ENCODE measurements at regions not wholly inside any gene's neighbourhood (a gene's known extent, or its start where the extent isn't known, plus 50 kb on each side); places are given as distances from the start of the nearest gene placed in this dataset.

DNA sequence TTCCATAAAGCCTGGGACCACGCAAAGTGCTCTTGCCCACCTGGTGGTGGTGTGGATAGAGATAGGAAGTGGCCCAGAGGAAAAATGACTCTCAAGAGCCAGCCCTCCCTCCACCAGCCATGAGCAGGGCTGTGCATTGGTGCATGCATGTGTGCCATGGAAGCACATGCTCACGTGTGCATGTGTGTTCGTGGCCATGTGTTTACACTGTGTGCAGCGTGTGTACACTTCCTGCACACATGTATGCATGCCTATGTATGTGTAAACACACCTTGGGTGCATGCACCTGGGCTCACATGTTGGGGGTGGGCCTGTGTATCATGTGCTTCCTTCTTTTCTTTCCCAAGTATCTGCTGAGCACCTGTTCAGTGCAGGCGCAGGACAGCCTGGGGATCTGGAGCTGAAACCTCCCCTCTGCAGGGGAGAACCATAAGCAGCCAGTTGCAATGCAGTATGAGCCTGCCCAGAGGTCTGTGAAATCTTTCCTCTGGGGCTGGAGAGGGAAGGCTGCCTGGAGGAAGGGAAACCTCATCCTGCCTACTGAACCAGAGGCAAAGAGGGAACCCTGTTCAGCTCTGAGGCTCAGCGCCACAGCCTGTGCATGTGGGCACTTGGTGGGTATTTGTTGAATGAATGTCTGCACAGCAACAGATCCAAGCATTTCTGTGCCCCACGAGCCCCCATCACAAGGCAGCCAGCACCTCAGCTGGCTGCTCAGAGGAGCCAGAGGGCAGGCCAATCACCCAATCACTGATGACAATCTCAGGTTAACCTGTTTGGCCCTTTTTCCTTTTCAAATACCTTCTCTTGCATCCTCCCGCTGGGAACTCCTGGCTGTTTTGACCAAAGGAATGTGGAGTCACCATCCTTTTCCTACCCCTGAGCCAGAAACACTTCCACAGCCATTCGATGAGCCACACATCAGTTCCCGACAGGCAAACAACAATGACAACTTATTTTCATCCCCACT, 327.0 kb downstream of the NPHP4 start:
- intact Hi-C loops (cut with DNase I) = no loop called here
- no peak for ATAC-seq
- 56 to 58% methylated on average over 9 to 10 of the region's 10 CpGs for WGBS, 2 donors

DNA sequence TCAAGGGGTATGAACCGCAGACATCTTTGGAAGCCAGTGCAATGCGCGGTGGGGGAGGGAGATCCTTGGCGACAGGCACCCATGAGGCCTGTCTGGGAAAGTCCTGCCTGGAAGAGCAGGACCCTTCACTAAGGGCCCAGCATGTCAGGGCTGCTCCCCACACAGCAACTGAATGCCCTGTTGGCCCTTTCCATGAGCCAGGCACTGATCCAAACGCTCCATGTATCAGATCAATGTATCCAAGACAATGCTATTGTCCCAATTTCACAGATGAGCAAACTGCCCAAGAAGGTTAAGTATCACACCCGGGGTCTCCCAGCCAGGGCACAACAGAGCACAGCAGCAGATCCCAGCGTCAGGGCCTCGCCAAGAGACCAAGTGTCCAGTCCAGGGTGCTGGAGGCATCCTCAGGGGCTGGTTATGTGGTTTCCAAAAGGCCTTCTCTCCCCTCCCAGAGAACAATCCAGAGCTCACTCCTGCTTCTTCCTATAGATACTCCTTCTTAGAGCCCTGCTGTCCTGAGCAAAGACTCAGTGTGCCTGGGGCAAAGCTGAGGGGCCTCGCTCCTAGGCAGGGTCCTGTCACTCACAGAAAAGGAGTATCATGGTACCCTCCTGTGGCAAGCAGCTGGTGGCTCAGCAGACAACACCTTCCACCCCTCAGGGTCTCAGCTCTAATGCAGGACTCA, 328.0 kb downstream of the NPHP4 start:
- WGBS, 2 donors = 68 to 82% methylated on average over 7 to 9 of the region's 9 CpGs
- no peaks in the 10 kb centered on the region for H3K9me3 ChIP-seq

More for the DNA sequence above, 327.0 kb downstream of the NPHP4 start:
- no peaks in the 10 kb centered on the region for H3K27me3 ChIP-seq
- H3K4me3 ChIP-seq = no peak overlapping the region
- no peaks in the 10 kb centered on the region for H3K4me1 ChIP-seq
- no peaks in the 10 kb centered on the region for H3K36me3 ChIP-seq (replicated peaks in 1 of 2; ENCODE audit: insufficient read depth in 1 of 2, low read depth in 2 of 2)
- TF ChIP-seq POLR2A (IDR thresholded peaks at IDR 0.05) = no peak
- TF ChIP-seq, protein P1, sequence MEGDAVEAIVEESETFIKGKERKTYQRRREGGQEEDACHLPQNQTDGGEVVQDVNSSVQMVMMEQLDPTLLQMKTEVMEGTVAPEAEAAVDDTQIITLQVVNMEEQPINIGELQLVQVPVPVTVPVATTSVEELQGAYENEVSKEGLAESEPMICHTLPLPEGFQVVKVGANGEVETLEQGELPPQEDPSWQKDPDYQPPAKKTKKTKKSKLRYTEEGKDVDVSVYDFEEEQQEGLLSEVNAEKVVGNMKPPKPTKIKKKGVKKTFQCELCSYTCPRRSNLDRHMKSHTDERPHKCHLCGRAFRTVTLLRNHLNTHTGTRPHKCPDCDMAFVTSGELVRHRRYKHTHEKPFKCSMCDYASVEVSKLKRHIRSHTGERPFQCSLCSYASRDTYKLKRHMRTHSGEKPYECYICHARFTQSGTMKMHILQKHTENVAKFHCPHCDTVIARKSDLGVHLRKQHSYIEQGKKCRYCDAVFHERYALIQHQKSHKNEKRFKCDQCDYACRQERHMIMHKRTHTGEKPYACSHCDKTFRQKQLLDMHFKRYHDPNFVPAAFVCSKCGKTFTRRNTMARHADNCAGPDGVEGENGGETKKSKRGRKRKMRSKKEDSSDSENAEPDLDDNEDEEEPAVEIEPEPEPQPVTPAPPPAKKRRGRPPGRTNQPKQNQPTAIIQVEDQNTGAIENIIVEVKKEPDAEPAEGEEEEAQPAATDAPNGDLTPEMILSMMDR (IDR thresholded peaks at IDR 0.05) = no peak
- H3K9me3 ChIP-seq = no peaks in the 10 kb centered on the region
- DNase-seq = no peak
- no peak overlapping the region for H3K27ac ChIP-seq

DNA sequence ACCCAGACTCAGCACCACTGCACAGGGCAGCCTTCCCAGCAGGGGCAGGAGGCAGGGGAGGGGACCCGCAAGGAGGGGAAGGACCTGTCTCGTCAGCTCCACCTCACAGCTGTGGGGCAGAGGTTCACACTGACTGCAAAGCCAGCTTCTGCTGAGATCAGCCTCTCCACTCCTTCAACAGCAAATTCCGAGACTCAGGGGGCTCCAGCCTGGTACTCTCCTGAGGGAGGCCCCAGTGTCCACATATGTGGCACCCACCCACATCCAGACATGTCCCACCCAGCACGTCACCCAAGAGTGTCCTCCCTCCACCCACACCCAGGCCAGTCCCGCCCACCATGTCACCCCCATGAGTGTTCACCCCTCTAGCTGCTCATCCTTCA, 329.5 kb downstream of the NPHP4 start:
- intact Hi-C loops (cut with DNase I) = no loop called here
- H3K27me3 ChIP-seq = no peaks in the 10 kb centered on the region
- no peaks in the 10 kb centered on the region for H3K36me3 ChIP-seq (replicated peaks in 1 of 2; ENCODE audit: insufficient read depth in 1 of 2, low read depth in 2 of 2)
- no peak overlapping the region for H3K27ac ChIP-seq
- H3K4me3 ChIP-seq = no peak overlapping the region
- WGBS, 2 donors = 42% methylated on average over 5 of the region's 5 CpGs; no CpG with 5 or more reads in 1 of the 2 donors
- no peak for DNase-seq
- no peak for ATAC-seq
- H3K4me1 ChIP-seq = no peaks in the 10 kb centered on the region
- no peaks in the 10 kb centered on the region for H3K9me3 ChIP-seq
- TF ChIP-seq, protein P1 (IDR thresholded peaks at IDR 0.05) = no peak
- no peak for TF ChIP-seq POLR2A (IDR thresholded peaks at IDR 0.05)

More for the DNA sequence above, 328.0 kb downstream of the NPHP4 start:
- H3K4me1 ChIP-seq = no peaks in the 10 kb centered on the region
- DNase-seq (no peak), ATAC-seq (no peak)
- TF ChIP-seq, protein P1 (IDR thresholded peaks at IDR 0.05) = no peak
- no peak for TF ChIP-seq POLR2A (IDR thresholded peaks at IDR 0.05)
- no peaks in the 10 kb centered on the region for H3K36me3 ChIP-seq (replicated peaks in 1 of 2; ENCODE audit: insufficient read depth in 1 of 2, low read depth in 2 of 2)
- H3K4me3 ChIP-seq = no peak overlapping the region
- no peak overlapping the region for H3K27ac ChIP-seq
- H3K27me3 ChIP-seq = no peaks in the 10 kb centered on the region
- intact Hi-C loops (cut with DNase I) = no loop called here

DNA sequence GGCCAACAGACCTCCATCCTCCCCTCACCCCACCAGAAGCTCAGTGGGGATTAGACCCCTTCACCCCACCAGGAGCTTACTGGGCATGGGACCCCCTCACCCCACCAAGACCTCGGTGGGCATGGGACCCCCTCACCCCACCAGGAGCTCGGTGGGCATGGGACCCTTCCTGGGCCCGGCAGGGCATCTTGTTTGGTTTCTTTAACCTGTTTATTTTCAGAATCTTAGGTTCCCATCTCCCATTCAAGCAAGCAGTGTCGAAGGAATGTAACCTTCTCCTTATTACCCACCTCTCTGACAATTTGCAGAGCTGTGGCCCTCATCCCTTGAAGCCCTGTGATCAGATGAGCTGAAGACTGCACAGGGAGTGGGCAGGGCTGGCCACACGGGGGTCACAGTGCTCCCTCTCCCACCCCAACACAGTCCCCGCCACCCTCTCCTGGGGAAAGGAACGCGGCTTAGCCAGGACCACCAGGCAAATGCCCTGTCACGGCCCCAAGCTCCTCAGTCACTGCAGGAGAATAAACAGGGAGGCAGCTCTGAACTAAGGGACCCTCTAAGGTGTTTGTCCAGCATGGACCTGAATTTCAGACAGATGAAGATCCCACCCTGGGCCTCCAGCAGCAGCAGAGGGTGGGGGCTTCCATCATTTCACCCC, 330.0 kb downstream of the NPHP4 start:
- no peak for ATAC-seq
- H3K9me3 ChIP-seq = no peaks in the 10 kb centered on the region
- intact Hi-C loops (cut with DNase I) = no loop called here
- H3K27ac ChIP-seq = no peak overlapping the region
- no peak overlapping the region for H3K4me3 ChIP-seq
- H3K36me3 ChIP-seq (replicated peaks in 1 of 2; ENCODE audit: insufficient read depth in 1 of 2, low read depth in 2 of 2) = no peaks in the 10 kb centered on the region
- no peaks in the 10 kb centered on the region for H3K27me3 ChIP-seq
- TF ChIP-seq, protein P1 (IDR thresholded peaks at IDR 0.05) = no peak
- no peak for TF ChIP-seq POLR2A (IDR thresholded peaks at IDR 0.05)
- WGBS, 2 donors = 46 to 55% methylated on average over 5 to 9 of the region's 9 CpGs
- no peaks in the 10 kb centered on the region for H3K4me1 ChIP-seq
- DNase-seq = no peak

Data from body of pancreas (tissue), 4 donors.